H1 (cell line): ENCODE measurements at regions not wholly inside any gene's neighbourhood (a gene's known extent, or its start where the extent isn't known, plus 50 kb on each side); places are given as distances from the start of the nearest gene placed in this dataset.

Source experiments
- CTCF ChIA-PET: fragments of 300-600 bp; sonication (Branson Sonifier 250); formaldehyde crosslinking; loops from one replicate; lab custom pipeline; 2021; ENCODE audit not compliant: partially characterized antibody; lab: Charles Lee
- POLR2A ChIA-PET: fragments of 300-600 bp; sonication (Branson Sonifier 250); formaldehyde crosslinking; loops from one replicate; lab custom pipeline; 2021; ENCODE audit warnings: inconsistent platforms; ENCODE audit not compliant: partially characterized antibody; lab: Charles Lee
- DNase-seq, 2 experiments: peaks; one replicate each; pipeline versions ENCODE4 v3.0.0 to v3.0.0-alpha.2; 2010 to 2022; ENCODE audit warnings: low spot score in 2 of 2, low read depth in 1 of 2, mixed read lengths in 1 of 2
- FAIRE-seq: peaks from 2 replicates; lab custom pipeline; 2011; peaks lifted over from hg19 to GRCh38; lab: Jason Lieb, UNC
- H2AFZ ChIP-seq: 2 replicates; pipeline ENCODE4 v1.8.1; 2012; ENCODE audit warnings: low read length, inconsistent platforms
- H2AK5ac ChIP-seq: 2 replicates; pipeline ENCODE4 v1.6.1; 2013; ENCODE audit warnings: low read depth, low read length
- H2BK120ac ChIP-seq: replicated peaks from 2 replicates; pipeline ENCODE3; 2013; ENCODE audit warnings: low read depth, low read length, inconsistent platforms
- H2BK12ac ChIP-seq: 2 replicates; pipeline ENCODE4 v1.6.1; 2013; ENCODE audit warnings: low read depth, low read length
- H2BK15ac ChIP-seq: 2 replicates; pipeline ENCODE4 v1.6.1; 2013; ENCODE audit warnings: low read length
- H2BK20ac ChIP-seq: 2 replicates; pipeline ENCODE4 v1.6.1; 2013; ENCODE audit warnings: low read length
- H2BK5ac ChIP-seq: 2 replicates; pipeline ENCODE4 v1.6.1; 2013; ENCODE audit warnings: low read depth, low read length
- H3K14ac ChIP-seq: 2 replicates; pipeline ENCODE4 v1.6.1; 2013; ENCODE audit warnings: inconsistent platforms; ENCODE audit not compliant: insufficient read length
- H3K18ac ChIP-seq: 2 replicates; pipeline ENCODE4 v1.6.1; 2013; ENCODE audit warnings: low read length; ENCODE audit errors: extremely low read depth
- H3K23ac ChIP-seq: 2 replicates; pipeline ENCODE4 v1.6.1; 2013; ENCODE audit warnings: inconsistent platforms; ENCODE audit not compliant: insufficient read length
- H3K23me2 ChIP-seq: 2 replicates; pipeline ENCODE4 v1.6.1; 2013; ENCODE audit warnings: low read depth, low read length
- H3K27ac ChIP-seq: 2 replicates; pipeline ENCODE4 v1.6.1; 2011; ENCODE audit warnings: low read depth, low read length, inconsistent platforms
- H3K27me3 ChIP-seq, 4 experiments: replicated peaks in 1 of 4; 1 replicate in 1 of 4; 2 replicates in 3 of 4; pipeline versions ENCODE4 v1.6.1 to v1.8.1; 2011 to 2013; ENCODE audit warnings: low read length in 3 of 4, mild to moderate bottlenecking in 3 of 4, inconsistent platforms in 2 of 4, mixed read lengths in 2 of 4, moderate library complexity in 1 of 4; ENCODE audit not compliant: control insufficient read depth in 3 of 4, insufficient read depth in 3 of 4; ENCODE audit errors: extremely low read depth in 1 of 4
- H3K36me3 ChIP-seq, 4 experiments: 2 replicates each; pipeline versions ENCODE4 v1.6.1 to v1.8.1; 2011 to 2013; ENCODE audit warnings: mild to moderate bottlenecking in 4 of 4, low read length in 3 of 4, moderate library complexity in 2 of 4, control low read depth in 1 of 4, inconsistent platforms in 1 of 4; ENCODE audit not compliant: insufficient read depth in 4 of 4, control insufficient read depth in 2 of 4
- H3K4ac ChIP-seq: replicated peaks from 2 replicates; pipeline ENCODE3; 2013; ENCODE audit warnings: low read length, low read depth, mixed read lengths, inconsistent platforms; ENCODE audit not compliant: insufficient read length
- H3K4me1 ChIP-seq, 4 experiments: replicated peaks in 1 of 4; 1 replicate in 1 of 4; 2 replicates in 3 of 4; pipeline versions ENCODE4 v1.6.1 to v1.8.1; 2011 to 2013; ENCODE audit warnings: low read length in 3 of 4, inconsistent platforms in 2 of 4, mixed read lengths in 1 of 4; ENCODE audit not compliant: insufficient read depth in 4 of 4, control insufficient read depth in 3 of 4
- H3K4me2 ChIP-seq, 2 experiments: 2 replicates each; pipeline versions ENCODE4 v1.6.1 to v1.8.1; 2011 to 2013; ENCODE audit warnings: low read depth in 2 of 2, low read length in 2 of 2, control low read depth in 1 of 2, inconsistent platforms in 1 of 2, mild to moderate bottlenecking in 1 of 2; ENCODE audit not compliant: insufficient read depth in 1 of 2
- H3K4me3 ChIP-seq, 4 experiments: fragments of 200-600, 300-600 bp in 1 of 4; sonication (generic), shearing (Covaris generic), sonication (Bioruptor Twin) in 1 of 4; 2 replicates each; pipeline versions ENCODE4 v1.5.1 to v1.8.1; 2011 to 2016; ENCODE audit warnings: low read length in 4 of 4, low read depth in 3 of 4, control low read depth in 2 of 4, inconsistent platforms in 2 of 4, mild to moderate bottlenecking in 2 of 4, mixed read lengths in 1 of 4, moderate library complexity in 1 of 4; ENCODE audit not compliant: insufficient read depth in 2 of 4; ENCODE audit errors: extremely low read depth in 1 of 4
- H3K56ac ChIP-seq: replicated peaks from 2 replicates; pipeline ENCODE3; 2013; ENCODE audit warnings: low read depth, mild to moderate bottlenecking, mixed read lengths, low read length, inconsistent platforms; ENCODE audit not compliant: insufficient read length
- H3K79me1 ChIP-seq: 2 replicates; pipeline ENCODE4 v1.6.1; 2013; ENCODE audit warnings: low read depth, low read length, control low read depth
- H3K79me2 ChIP-seq, 2 experiments: 2 replicates each; pipeline versions ENCODE4 v1.6.1 to v1.8.1; 2012 to 2013; ENCODE audit warnings: low read length in 2 of 2, mild to moderate bottlenecking in 2 of 2, inconsistent platforms in 1 of 2; ENCODE audit not compliant: insufficient read depth in 2 of 2, control insufficient read depth in 1 of 2
- H3K9ac ChIP-seq, 4 experiments: replicated peaks in 1 of 4; 1 replicate in 1 of 4; 2 replicates in 3 of 4; pipeline versions ENCODE4 v1.6.1 to v1.8.1; 2011 to 2013; ENCODE audit warnings: low read depth in 3 of 4, low read length in 3 of 4, control low read depth in 2 of 4, mild to moderate bottlenecking in 2 of 4, moderate library complexity in 2 of 4, inconsistent platforms in 1 of 4; ENCODE audit errors: extremely low read depth in 1 of 4
- H3K9me3 ChIP-seq, 2 experiments: 2 replicates each; pipeline versions ENCODE4 v1.6.1 to v1.8.1; 2012 to 2013; ENCODE audit warnings: mild to moderate bottlenecking in 2 of 2, moderate library complexity in 2 of 2, control low read depth in 1 of 2, inconsistent platforms in 1 of 2, low read depth in 1 of 2, low read length in 1 of 2, mixed read lengths in 1 of 2; ENCODE audit not compliant: insufficient read depth in 2 of 2
- H4K20me1 ChIP-seq, 2 experiments: replicated peaks in 1 of 2; 2 replicates each; pipeline versions ENCODE3 to v1.8.1; 2011 to 2013; ENCODE audit warnings: inconsistent platforms in 2 of 2, low read length in 2 of 2, mild to moderate bottlenecking in 1 of 2; ENCODE audit not compliant: insufficient read depth in 2 of 2, control insufficient read depth in 1 of 2
- H4K5ac ChIP-seq: 2 replicates; pipeline ENCODE4 v1.6.1; 2013; ENCODE audit warnings: low read length, low read depth, mixed read lengths, inconsistent platforms; ENCODE audit not compliant: insufficient read length
- H4K8ac ChIP-seq: 2 replicates; pipeline ENCODE4 v1.8.0; 2013; ENCODE audit warnings: mild to moderate bottlenecking, moderate library complexity, low read length, inconsistent platforms; ENCODE audit not compliant: insufficient read depth; ENCODE audit errors: extremely low read depth
- H4K91ac ChIP-seq: replicated peaks from 2 replicates; pipeline ENCODE3; 2013; ENCODE audit warnings: low read length, mixed read lengths, inconsistent platforms; ENCODE audit not compliant: insufficient read length
- BACH1 ChIP-seq: IDR thresholded peaks from 2 replicates; pipeline ENCODE4 v1.6.1; 2012; ENCODE audit warnings: low read length, improper control_type of control experiment
- CEBPB ChIP-seq: IDR thresholded peaks from 2 replicates; pipeline ENCODE4 v1.6.1; 2012; ENCODE audit warnings: low read depth, low read length
- CREB1 ChIP-seq: IDR thresholded peaks from 2 replicates; pipeline ENCODE4 v1.6.1; 2012; ENCODE audit warnings: inconsistent platforms
- EGR1 ChIP-seq: IDR thresholded peaks from 2 replicates; pipeline ENCODE4 v1.6.1; 2011; ENCODE audit warnings: low read depth, low read length, borderline replicate concordance
- JUND ChIP-seq: IDR thresholded peaks from 2 replicates; pipeline ENCODE4 v1.6.1; 2011; ENCODE audit warnings: mild to moderate bottlenecking, improper control_type of control experiment, low read length
- KDM5A ChIP-seq: fragments of 200-600 bp; IDR thresholded peaks from 2 replicates; pipeline ENCODE4 v1.7.1; 2012; ENCODE audit warnings: mild to moderate bottlenecking, low read length, inconsistent platforms, mixed read lengths
- NANOG ChIP-seq: IDR thresholded peaks from 2 replicates; pipeline ENCODE4 v1.6.1; 2011; ENCODE audit warnings: low read length, low read depth, mild to moderate bottlenecking, inconsistent platforms; ENCODE audit not compliant: insufficient read depth, poor library complexity, severe bottlenecking
- POU5F1 ChIP-seq: IDR thresholded peaks from 2 replicates; pipeline ENCODE4 v1.6.1; 2011; ENCODE audit warnings: low read depth, mild to moderate bottlenecking, low read length, moderate library complexity
- RAD21 ChIP-seq, 2 experiments: IDR thresholded peaks in 1 of 2; conservative IDR thresholded peaks in 1 of 2; 2 replicates each; pipeline ENCODE4 v1.6.1; 2011; ENCODE audit warnings: low read depth in 2 of 2, low read length in 2 of 2, improper control_type of control experiment in 1 of 2, inconsistent platforms in 1 of 2, mild to moderate bottlenecking in 1 of 2, moderate library complexity in 1 of 2
- RBBP5 ChIP-seq: IDR thresholded peaks from 2 replicates; pipeline ENCODE4 v1.7.1; 2012; ENCODE audit warnings: low read depth, mild to moderate bottlenecking, inconsistent platforms, low read length, moderate library complexity, borderline replicate concordance
- RXRA ChIP-seq: IDR thresholded peaks from 2 replicates; pipeline ENCODE4 v1.6.1; 2011; ENCODE audit warnings: low read depth, mild to moderate bottlenecking, low read length, moderate library complexity; ENCODE audit not compliant: insufficient read depth
- SAP30 ChIP-seq: fragments of 300-600 bp; sonication (generic); IDR thresholded peaks from 2 replicates; pipeline ENCODE4 v1.7.1; 2012; ENCODE audit warnings: low read length, moderate library complexity, mild to moderate bottlenecking, inconsistent platforms; ENCODE audit not compliant: insufficient read depth, insufficient replicate concordance
- SP4 ChIP-seq: IDR thresholded peaks from 2 replicates; pipeline ENCODE4 v1.6.1; 2012; ENCODE audit warnings: low read length, inconsistent platforms
- SRF ChIP-seq: IDR thresholded peaks from 2 replicates; pipeline ENCODE4 v1.6.1; 2011; ENCODE audit warnings: mild to moderate bottlenecking, low read depth, low read length, moderate library complexity
- TBP ChIP-seq: IDR thresholded peaks from 2 replicates; pipeline ENCODE4 v1.6.1; 2011; ENCODE audit warnings: low read depth, low read length, improper control_type of control experiment
- WGBS, 2 experiments: shearing (Covaris generic) in 1 of 2; methylation state at CpG; one replicate each; pipeline versions ENCODE4 v1.1.6 to v1.1.7; 2013 to 2015; ENCODE audit warnings: low lambda C conversion rate in 2 of 2, mixed read lengths in 2 of 2, inconsistent platforms in 1 of 2, low coverage in 1 of 2, missing lambda C conversion rate in 1 of 2; ENCODE audit not compliant: insufficient replicate concordance in 2 of 2, insufficient coverage in 1 of 2, insufficient read length in 1 of 2; ENCODE audit errors: extremely low coverage in 1 of 2, missing lambda C conversion rate in 1 of 2; 5-methylcytosine and 5-hydroxymethylcytosine counted together

DNA sequence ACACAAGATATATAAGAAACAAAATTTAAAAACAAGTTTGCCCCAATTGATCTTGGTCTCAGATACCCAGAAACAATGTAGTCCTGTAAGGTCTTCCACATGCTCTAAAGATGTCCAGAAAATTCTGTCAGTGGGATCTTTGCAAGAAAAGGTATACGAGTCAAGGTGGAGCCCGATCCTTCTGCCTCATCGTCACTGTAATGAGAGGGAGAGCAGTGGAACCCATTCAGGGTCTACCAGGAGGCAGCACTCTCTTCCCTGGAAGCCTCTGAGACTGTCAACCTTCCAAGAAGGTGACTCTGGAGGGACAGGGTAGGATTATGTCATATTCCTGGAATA, 112.8 kb downstream of the JCAD start:
- Histone ChIP-seq H4K8ac (no peak overlapping the region), H3K36me3 (no peaks in the 10 kb centered on the region), H2BK20ac (0 out of 2 replicates have a peak overlapping the region, but pooled peaks have one; percentile 17), H3K79me1 (no peaks in the 10 kb centered on the region), H3K4ac (no peak overlapping the region), H3K18ac (no peak overlapping the region), H3K9me3 (no peaks in the 10 kb centered on the region), H3K27ac (no peak overlapping the region), H4K20me1 (no peaks in the 10 kb centered on the region), H2BK5ac (0 out of 2 replicates have a peak overlapping the region, but pooled peaks have one; percentile 31), H3K14ac (no peak overlapping the region), H2BK12ac (no peak overlapping the region), H3K23me2 (no peaks in the 10 kb centered on the region), H3K27me3 (no peaks in the 10 kb centered on the region), H3K79me2 (no peaks in the 10 kb centered on the region), H2BK15ac (no peak overlapping the region), H3K4me2 (no peak overlapping the region), H3K9ac (no peak overlapping the region), H3K23ac (no peak overlapping the region), H4K91ac (no peak overlapping the region), H4K5ac (no peak overlapping the region), H3K4me3 (no peak overlapping the region), H2AK5ac (no peak overlapping the region), H2BK120ac (no peak overlapping the region), H3K4me1 (peaks cover 3 to 9% (median 4%) of the 10 kb centered on the region in 4 experiments; a peak in 5 of 7 replicates), H2AFZ (peak overlapping the region; percentile 55; the same call in 1 of the 2 replicates), H3K56ac (no peak overlapping the region)
- DNase-seq (no peak), FAIRE-seq (no peak)
- WGBS, 2 experiments, result 86% methylated on average over 3 of the region's 3 CpGs; no CpG with 5 or more reads in 1 of the 2 experiments
- TF ChIP-seq JUND (no peak), CREB1 (no peak), POU5F1 (no peak), CEBPB (no peak), RAD21 (IDR thresholded peaks at IDR 0.05 in 1 of 2, conservative IDR thresholded peaks at IDR 0.05 in 1 of 2; ENCODE audit: low read depth in 2 of 2, low read length in 2 of 2) (no peak), SP4 (no peak), RBBP5 (no peak), RXRA (no peak), EGR1 (no peak), TBP (no peak), SRF (no peak), KDM5A (no peak), NANOG (no peak), SAP30 (no peak), BACH1 (no peak)
- CTCF ChIA-PET, result interaction anchor here (1.3 to 2.5 kb wide), 5 partner anchors 19 to 412 kb away, joined by 3 to 8 read pairs (median 5); no protein-coding TSS in a partner anchor
- POLR2A ChIA-PET, result no interaction called here
